B cell (primary cell): ENCODE measurements at regions not wholly inside any gene's neighbourhood (a gene's known extent, or its start where the extent isn't known, plus 50 kb on each side); places are given as distances from the start of the nearest gene placed in this dataset.

Experiments
- ATAC-seq: fragments of 200-7000 bp; cut with Tn5 transposase; one replicate; pipeline ENCODE4 v1.10.0; 2021; ENCODE audit warnings: low read depth, mild to moderate bottlenecking, moderate number of reproducible peaks, moderate library complexity
- CTCF ChIA-PET: fragments of 350-600 bp; sonication (Branson Sonifier 250); formaldehyde crosslinking; loops from one replicate; lab custom pipeline; 2021; ENCODE audit warnings: antibody characterized with exemption, inconsistent platforms; lab: Charles Lee
- POLR2A ChIA-PET: fragments of 350-600 bp; sonication (Branson Sonifier 250); formaldehyde crosslinking; loops from one replicate; lab custom pipeline; 2021; ENCODE audit warnings: antibody characterized with exemption; lab: Charles Lee
- DNase-seq: peaks from one replicate; pipeline ENCODE4 v3.0.0; 2013
- H2AFZ ChIP-seq: 2 replicates; pipeline ENCODE4 v1.6.1; 2012; ENCODE audit warnings: mild to moderate bottlenecking, low read depth, low read length; ENCODE audit not compliant: insufficient read depth, poor library complexity, severe bottlenecking
- H3K27ac ChIP-seq, 2 donors: 1 replicate in 1 of 2; 2 replicates in 1 of 2; pipeline ENCODE4 v1.5.1; 2012 to 2013; ENCODE audit warnings: low read length in 2 of 2, mild to moderate bottlenecking in 2 of 2, moderate library complexity in 1 of 2
- H3K27me3 ChIP-seq, 4 experiments: fragments of 200-600 bp in 1 of 4; sonication (generic) in 1 of 4; replicated peaks in 1 of 4; 1 replicate in 2 of 4; 2 replicates in 2 of 4; pipeline versions ENCODE4 v1.6.1 to v1.7.0; 2013 to 2016; ENCODE audit warnings: low read length in 3 of 4, mild to moderate bottlenecking in 2 of 4, mixed read lengths in 1 of 4, moderate library complexity in 1 of 4; ENCODE audit not compliant: insufficient read depth in 4 of 4, control insufficient read depth in 3 of 4; ENCODE audit errors: control extremely low read depth in 1 of 4
- H3K36me3 ChIP-seq, 2 experiments: replicated peaks in 1 of 2; 1 replicate in 1 of 2; 2 replicates in 1 of 2; pipeline versions ENCODE4 v1.6.1 to v1.7.1; 2013; ENCODE audit warnings: low read length in 1 of 2; ENCODE audit not compliant: insufficient read depth in 2 of 2, control insufficient read depth in 1 of 2; ENCODE audit errors: control extremely low read depth in 1 of 2, extremely low read depth in 1 of 2
- H3K4me1 ChIP-seq, 2 donors: fragments of 200-600 bp in 1 of 2; sonication (generic) in 1 of 2; 1 replicate in 1 of 2; 2 replicates in 1 of 2; pipeline versions ENCODE4 v1.5.1 to v1.6.1; 2013 to 2017; ENCODE audit warnings: low read length in 2 of 2; ENCODE audit not compliant: control insufficient read depth in 2 of 2, insufficient read depth in 2 of 2
- H3K4me2 ChIP-seq: replicated peaks from 2 replicates; pipeline ENCODE3; 2012; ENCODE audit warnings: mild to moderate bottlenecking, low read depth, low read length; ENCODE audit not compliant: poor library complexity, severe bottlenecking
- H3K4me3 ChIP-seq, 5 experiments: fragments of 200-600 bp in 1 of 5; sonication (generic) in 1 of 5; 1 replicate in 3 of 5; 2 replicates in 2 of 5; pipeline versions ENCODE4 v1.5.1 to v1.7.0; 2011 to 2016; ENCODE audit warnings: low read length in 4 of 5, mild to moderate bottlenecking in 4 of 5, low read depth in 2 of 5, control low read depth in 1 of 5, moderate library complexity in 1 of 5; ENCODE audit not compliant: insufficient read depth in 1 of 5; ENCODE audit errors: control extremely low read depth in 1 of 5, extremely low read depth in 1 of 5
- H3K79me2 ChIP-seq: fragments of 200-600 bp; sonication (generic); one replicate; pipeline ENCODE4 v1.6.0; 2016; ENCODE audit warnings: low read length; ENCODE audit not compliant: control insufficient read depth, insufficient read depth
- H3K9ac ChIP-seq: fragments of 200-600 bp; sonication (generic); 2 replicates; pipeline ENCODE4 v1.6.1; 2017; ENCODE audit warnings: mild to moderate bottlenecking, low read length, moderate library complexity
- H3K9me3 ChIP-seq, 3 donors: one replicate each; pipeline versions ENCODE4 v1.6.1 to v1.7.1; 2013; ENCODE audit warnings: low read length in 2 of 3; ENCODE audit not compliant: control insufficient read depth in 2 of 3, insufficient read depth in 1 of 3; ENCODE audit errors: control extremely low read depth in 1 of 3
- H4K20me1 ChIP-seq: 2 replicates; pipeline ENCODE4 v1.6.0; 2012; ENCODE audit warnings: mild to moderate bottlenecking, low read length; ENCODE audit not compliant: insufficient read depth, control insufficient read depth, poor library complexity, severe bottlenecking
- H3K27ac Mint-ChIP-seq: one replicate; pipeline ENCODE4 v1.8.0; 2021; ENCODE audit warnings: mixed read lengths
- H3K27me3 Mint-ChIP-seq: one replicate; pipeline ENCODE4 v1.8.0; 2021; ENCODE audit warnings: mixed read lengths
- H3K4me1 Mint-ChIP-seq: one replicate; pipeline ENCODE4 v1.8.0; 2021; ENCODE audit warnings: mixed read lengths
- H3K4me3 Mint-ChIP-seq: one replicate; pipeline ENCODE4 v1.8.0; 2021; ENCODE audit warnings: mixed read lengths
- H3K9me3 Mint-ChIP-seq: one replicate; pipeline ENCODE4 v1.8.0; 2022; ENCODE audit warnings: mixed read lengths; ENCODE audit not compliant: insufficient read depth
- CTCF ChIP-seq: fragments of 200-600 bp; IDR thresholded peaks from one replicate; pipeline ENCODE4 v1.8.0; 2022; ENCODE audit warnings: antibody characterized with exemption, mild to moderate bottlenecking
- EZH2 ChIP-seq: IDR thresholded peaks from 2 replicates; pipeline ENCODE4 v1.6.1; 2012; ENCODE audit warnings: borderline replicate concordance, low read depth, mild to moderate bottlenecking, moderate library complexity, low read length; ENCODE audit not compliant: insufficient read depth, poor library complexity, severe bottlenecking
- WGBS: methylation state at CpG from one replicate; pipeline ENCODE4 v1.1.5; 2013; ENCODE audit warnings: missing lambda C conversion rate; ENCODE audit not compliant: insufficient coverage; 5-methylcytosine and 5-hydroxymethylcytosine counted together
- intact Hi-C: fragments of 100-400 bp; cut with micrococcal nuclease; formaldehyde crosslinking; loops from one replicate; pipeline ENCODE4 v1.10.0; 2022

DNA sequence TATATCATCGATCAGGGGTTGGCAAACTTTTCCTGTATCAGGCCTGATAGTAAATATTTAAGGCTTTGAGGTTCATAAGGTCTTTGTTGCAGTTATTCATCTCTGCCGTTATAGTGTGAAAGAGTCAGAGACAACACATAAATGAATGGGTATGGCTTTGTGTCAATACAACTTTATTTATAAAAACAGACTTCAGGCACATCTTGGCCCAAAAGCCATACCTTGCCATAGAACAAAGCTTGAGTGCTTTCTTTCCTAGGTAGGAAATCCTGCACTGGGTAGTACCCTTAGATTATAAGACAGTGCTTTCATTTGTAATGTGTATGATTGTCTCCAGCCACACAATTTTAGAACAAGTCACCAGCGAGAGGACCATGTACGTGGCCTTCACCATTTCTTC is 58.9 kb upstream of the MAGI1 start:
- POLR2A ChIA-PET, result no interaction called here

GRCh38 chr3:66095295-66096001 is 56.7 kb upstream of the MAGI1 start:
- Histone ChIP-seq H3K27ac (no peak overlapping the region), H2AFZ (no peak overlapping the region), H4K20me1 (no peaks in the 10 kb centered on the region), H3K4me1 (no peaks in the 10 kb centered on the region), H3K27me3 (no peaks in the 10 kb centered on the region), H3K36me3 (no peaks in the 10 kb centered on the region), H3K4me3 (no peak overlapping the region), H3K9me3 (no peaks in the 10 kb centered on the region), H3K79me2 (no peaks in the 10 kb centered on the region), H3K9ac (no peak overlapping the region), H3K4me2 (no peak overlapping the region)
- no peaks in the 10 kb centered on the region for H3K4me1 Mint-ChIP-seq
- 82% methylated on average over 4 of the region's 5 CpGs for WGBS
- H3K27me3 Mint-ChIP-seq, result no peaks in the 10 kb centered on the region
- ChIA-PET POLR2A (no interaction called here), CTCF (no interaction called here)
- intact Hi-C loops, result no loop called here
- ATAC-seq (no peak), DNase-seq (no peak)
- TF ChIP-seq EZH2 (no peak), CTCF (no peak)
- no peak overlapping the region for H3K4me3 Mint-ChIP-seq
- no peak overlapping the region for H3K27ac Mint-ChIP-seq
- H3K9me3 Mint-ChIP-seq, result peaks cover 8% of the 10 kb centered on the region

More for the DNA sequence above, 58.9 kb upstream of the MAGI1 start:
- CTCF ChIA-PET, result no interaction called here
- Mint-ChIP-seq H3K27me3 (no peaks in the 10 kb centered on the region), H3K27ac (no peak overlapping the region), H3K4me3 (no peak overlapping the region), H3K4me1 (no peaks in the 10 kb centered on the region), H3K9me3 (peaks cover 8% of the 10 kb centered on the region)
- Histone ChIP-seq H3K4me1 (no peaks in the 10 kb centered on the region), H3K36me3 (no peaks in the 10 kb centered on the region), H3K27ac (no peak overlapping the region), H3K79me2 (no peaks in the 10 kb centered on the region), H3K9ac (no peak overlapping the region), H3K4me2 (no peak overlapping the region), H3K27me3 (no peaks in the 10 kb centered on the region), H3K9me3 (no peaks in the 10 kb centered on the region), H3K4me3 (no peak overlapping the region), H2AFZ (no peak overlapping the region), H4K20me1 (no peaks in the 10 kb centered on the region)
- intact Hi-C loops, result no loop called here
- TF ChIP-seq EZH2 (no peak), CTCF (no peak)
- DNase-seq, result no peak
- no peak for ATAC-seq
- 86% methylated on average over 1 of the region's 4 CpGs for WGBS
